DOHH2 (cell line): ENCODE measurements at regions not wholly inside any gene's neighbourhood (a gene's known extent, or its start where the extent isn't known, plus 50 kb on each side); places are given as distances from the start of the nearest gene placed in this dataset.

Experiments used
- H3F3A ChIP-seq: fragments of 200-600 bp; sonication (generic), shearing (Covaris generic); 2 replicates; pipeline ENCODE4 v1.6.0; 2016; ENCODE audit warnings: antibody characterized with exemption, mild to moderate bottlenecking; ENCODE audit not compliant: control insufficient read depth, insufficient read depth
- H3K27ac ChIP-seq: fragments of 200-600 bp; sonication (generic); 2 replicates; pipeline ENCODE4 v1.5.1; 2014; ENCODE audit warnings: low read depth, mild to moderate bottlenecking, low read length, moderate library complexity
- H3K27me3 ChIP-seq: fragments of 200-600 bp; sonication (generic); 2 replicates; pipeline ENCODE4 v1.6.1; 2014; ENCODE audit warnings: mild to moderate bottlenecking, low read length, mixed read lengths; ENCODE audit not compliant: control insufficient read depth
- H3K36me3 ChIP-seq: fragments of 200-600 bp; sonication (generic); 2 replicates; pipeline ENCODE4 v1.6.1; 2014; ENCODE audit warnings: mild to moderate bottlenecking, low read length, moderate library complexity, mixed read lengths; ENCODE audit not compliant: control insufficient read depth
- H3K4me1 ChIP-seq: fragments of 200-600 bp; sonication (generic); 2 replicates; pipeline ENCODE4 v1.6.1; 2014; ENCODE audit warnings: mild to moderate bottlenecking, low read length, mixed read lengths; ENCODE audit not compliant: control insufficient read depth
- H3K4me2 ChIP-seq: fragments of 200-600 bp; sonication (generic); 2 replicates; pipeline ENCODE4 v1.6.0; 2014; ENCODE audit warnings: mild to moderate bottlenecking, low read length, moderate library complexity
- H3K4me3 ChIP-seq: fragments of 200-600 bp; sonication (generic); 2 replicates; pipeline ENCODE4 v1.5.1; 2014; ENCODE audit warnings: mild to moderate bottlenecking, low read length, mixed read lengths
- H3K79me2 ChIP-seq: fragments of 200-600 bp; sonication (generic); 2 replicates; pipeline ENCODE4 v1.6.1; 2014; ENCODE audit warnings: mild to moderate bottlenecking, low read length, mixed read lengths; ENCODE audit not compliant: control insufficient read depth
- H3K9me2 ChIP-seq: fragments of 200-600 bp; sonication (generic); replicated peaks from 2 replicates; pipeline ENCODE4 v1.6.1; 2014; ENCODE audit warnings: mild to moderate bottlenecking, low read length, mixed read lengths; ENCODE audit not compliant: control insufficient read depth
- H3K9me3 ChIP-seq: fragments of 200-600 bp; sonication (generic); 2 replicates; pipeline ENCODE4 v1.6.1; 2014; ENCODE audit warnings: antibody characterized with exemption, low read length, mixed read lengths; ENCODE audit not compliant: control insufficient read depth, insufficient read depth
- H4K20me1 ChIP-seq: fragments of 200-600 bp; sonication (generic); 2 replicates; pipeline ENCODE4 v1.6.0; 2014; ENCODE audit warnings: low read depth, mild to moderate bottlenecking, antibody characterized with exemption, low read length, moderate library complexity; ENCODE audit not compliant: control insufficient read depth, insufficient read depth
- CTCF ChIP-seq: fragments of 200-600 bp; sonication (generic); IDR thresholded peaks from one replicate; pipeline ENCODE4 v1.5.1; 2014; ENCODE audit warnings: antibody characterized with exemption, mild to moderate bottlenecking, low read depth, low read length; ENCODE audit not compliant: poor library complexity, severe bottlenecking
- EZH2phosphoT487 ChIP-seq: fragments of 200-600 bp; sonication (generic); IDR thresholded peaks from 2 replicates; pipeline ENCODE4 v1.6.1; 2017; ENCODE audit warnings: borderline replicate concordance, mild to moderate bottlenecking, antibody characterized with exemption, low read length, moderate library complexity, mixed read lengths

- no peak overlapping the region for H3K4me3 ChIP-seq
- H3K4me2 ChIP-seq: no peak overlapping the region
- no peaks in the 10 kb centered on the region for H3K4me1 ChIP-seq
- H3K27me3 ChIP-seq: no peaks in the 10 kb centered on the region
- no peaks in the 10 kb centered on the region for H4K20me1 ChIP-seq
- H3K27ac ChIP-seq: no peak overlapping the region
- no peaks in the 10 kb centered on the region for H3F3A ChIP-seq
- no peak for TF ChIP-seq CTCF
- TF ChIP-seq EZH2phosphoT487: no peak
- no peaks in the 10 kb centered on the region for H3K9me2 ChIP-seq
- H3K9me3 ChIP-seq: no peaks in the 10 kb centered on the region
- H3K79me2 ChIP-seq: no peaks in the 10 kb centered on the region
- H3K36me3 ChIP-seq: no peaks in the 10 kb centered on the region
Observed at GRCh38 chr11:105553025-105553424, 56.8 kb upstream of the GRIA4 start.

GRCh38 chr11:105548359-105548758 is 61.5 kb upstream of the GRIA4 start:
- H3K4me1 ChIP-seq: no peaks in the 10 kb centered on the region
- H3K27me3 ChIP-seq: no peaks in the 10 kb centered on the region
- H3K27ac ChIP-seq: no peak overlapping the region
- no peaks in the 10 kb centered on the region for H3K9me3 ChIP-seq
- no peaks in the 10 kb centered on the region for H3K79me2 ChIP-seq
- H3F3A ChIP-seq: no peaks in the 10 kb centered on the region
- H3K4me2 ChIP-seq: no peak overlapping the region
- no peak overlapping the region for H3K4me3 ChIP-seq
- TF ChIP-seq CTCF: no peak
- TF ChIP-seq EZH2phosphoT487: no peak
- no peaks in the 10 kb centered on the region for H3K9me2 ChIP-seq
- H4K20me1 ChIP-seq: no peaks in the 10 kb centered on the region
- no peaks in the 10 kb centered on the region for H3K36me3 ChIP-seq

- Histone ChIP-seq H3K9me3 (no peaks in the 10 kb centered on the region), H3F3A (no peaks in the 10 kb centered on the region), H3K9me2 (no peaks in the 10 kb centered on the region), H4K20me1 (no peaks in the 10 kb centered on the region), H3K4me3 (no peak overlapping the region), H3K79me2 (no peaks in the 10 kb centered on the region), H3K27me3 (no peaks in the 10 kb centered on the region), H3K4me1 (no peaks in the 10 kb centered on the region), H3K27ac (no peak overlapping the region), H3K4me2 (no peak overlapping the region), H3K36me3 (no peaks in the 10 kb centered on the region)
- TF ChIP-seq EZH2phosphoT487: no peak
- TF ChIP-seq CTCF: no peak
Observed at GRCh38 chr11:105538588-105538987, 71.3 kb upstream of the GRIA4 start.

GRCh38 chr11:105537531-105537930 is 72.3 kb upstream of the GRIA4 start:
- TF ChIP-seq CTCF (no peak), EZH2phosphoT487 (no peak)
- H4K20me1 ChIP-seq: no peaks in the 10 kb centered on the region

More at GRCh38 chr11:105537531-105537930, 72.3 kb upstream of the GRIA4 start:
- Histone ChIP-seq H3K4me1 (no peaks in the 10 kb centered on the region), H3F3A (no peaks in the 10 kb centered on the region), H3K9me3 (no peaks in the 10 kb centered on the region), H3K9me2 (no peaks in the 10 kb centered on the region), H3K27me3 (no peaks in the 10 kb centered on the region), H3K36me3 (no peaks in the 10 kb centered on the region), H3K27ac (no peak overlapping the region), H3K4me2 (no peak overlapping the region), H3K79me2 (no peaks in the 10 kb centered on the region), H3K4me3 (no peak overlapping the region)
